G401 (cell line): ENCODE measurements at regions not wholly inside any gene's neighbourhood (a gene's known extent, or its start where the extent isn't known, plus 50 kb on each side); places are given as distances from the start of the nearest gene placed in this dataset.
"Not testable (repeated sequence)": the region's sequence is repeated elsewhere in the genome, so short reads cannot be mapped to it uniquely, and the experiment has no call there.

Source experiments
- DNase-seq: peaks from one replicate; pipeline ENCODE4 v3.0.0-alpha.2; 2015; ENCODE audit warnings: low spot score
- in situ Hi-C: cut with HindIII; loops from 2 replicates; pipeline ENCODE4 v1.10.0; 2016; ENCODE audit warnings: low sequenced_read_pairs, mixed read lengths

DNA sequence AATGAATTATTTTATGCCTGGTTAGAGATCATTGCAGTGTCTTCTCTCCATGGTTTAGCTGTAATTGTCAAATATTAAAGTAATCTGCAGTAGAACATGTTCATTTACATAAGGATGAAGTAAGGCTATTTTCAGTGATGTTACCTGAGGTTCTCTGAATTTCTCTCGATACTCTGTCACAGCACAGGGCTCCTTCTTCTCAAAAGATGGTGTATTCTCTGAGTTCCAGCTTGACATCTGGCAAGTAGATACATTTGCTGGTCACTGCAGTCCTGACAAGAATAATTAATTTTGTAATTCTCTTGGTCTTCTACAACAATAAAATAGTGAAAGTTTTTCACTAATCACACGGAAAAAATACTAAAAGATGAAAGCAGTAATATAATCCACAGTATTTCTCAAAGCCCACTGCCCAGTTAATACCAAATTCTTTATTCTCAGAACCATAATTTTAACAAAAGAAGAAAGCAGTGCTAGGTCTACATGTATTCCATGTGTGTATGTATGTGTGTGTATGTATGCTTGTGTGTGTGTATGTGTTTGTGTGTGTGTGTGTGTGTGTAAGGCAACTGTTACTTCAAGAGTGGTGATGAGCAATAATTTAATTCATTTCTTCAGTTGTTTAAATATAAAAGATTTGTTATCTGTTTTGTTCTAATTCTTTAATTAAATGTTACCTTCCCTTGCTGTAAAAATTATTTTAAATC, 1165.5 kb upstream of the SLC39A10 start:
- no peak for DNase-seq
- in situ Hi-C loops: no loop called here

DNA sequence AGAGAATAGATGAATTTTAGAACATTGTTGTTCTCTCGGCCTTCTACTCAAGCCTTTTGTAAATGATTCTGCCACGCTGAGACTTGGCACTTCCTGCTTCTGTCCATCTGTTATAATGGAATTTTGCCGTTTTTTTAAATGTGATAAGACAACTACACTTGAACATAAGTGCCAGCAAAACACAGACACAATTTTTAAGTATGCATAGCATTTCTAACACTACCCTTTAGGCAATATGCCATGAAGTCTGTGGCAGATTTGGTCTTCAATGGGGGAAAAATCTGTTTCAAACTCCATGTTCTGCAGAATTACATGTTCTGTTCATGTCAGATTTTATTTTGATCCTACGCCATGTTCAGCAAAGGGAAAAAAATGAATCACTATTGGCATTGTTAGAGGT, 1170.7 kb upstream of the SLC39A10 start:
- peak; percentile 94 for DNase-seq
- in situ Hi-C loops: no loop called here

DNA sequence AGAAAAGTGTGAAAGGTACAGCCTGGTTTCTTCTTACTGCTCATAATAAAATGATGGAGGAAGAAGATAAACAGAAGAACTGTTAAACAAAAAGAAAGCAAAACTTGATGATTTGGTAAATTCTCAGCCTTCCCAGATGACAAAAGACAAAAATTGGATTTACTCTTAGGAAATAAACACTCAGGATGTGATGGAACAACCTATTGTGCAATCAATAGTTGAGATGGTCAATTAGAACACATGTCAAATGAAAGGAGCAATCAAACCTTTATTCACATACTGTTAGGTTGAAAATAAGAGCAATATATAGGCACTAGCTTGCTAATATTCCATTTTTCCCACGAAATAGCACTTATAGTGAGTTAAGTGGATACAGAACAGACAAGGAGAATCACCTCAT, 1174.0 kb upstream of the SLC39A10 start:
- in situ Hi-C loops: no loop called here
- no peak for DNase-seq

DNA sequence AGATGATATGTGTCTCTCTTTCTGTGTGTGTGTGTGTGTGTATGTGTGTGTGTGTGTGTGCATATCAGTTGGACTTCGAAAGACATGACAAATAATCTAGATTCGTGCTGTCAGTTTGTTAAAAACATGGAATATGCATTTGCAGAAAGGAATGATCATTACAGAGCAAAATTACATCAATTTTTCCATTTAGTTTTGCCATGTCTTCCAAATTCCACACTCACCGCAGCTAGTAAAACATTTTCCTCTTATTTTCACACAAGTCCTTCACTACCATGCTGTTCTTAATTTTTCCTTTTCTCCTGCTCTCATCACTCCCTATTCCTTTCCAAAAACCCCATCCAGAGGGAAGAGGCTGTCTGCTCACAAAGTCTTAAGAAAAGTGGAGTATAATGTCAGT, 1191.4 kb upstream of the SLC39A10 start:
- in situ Hi-C loops: no loop called here
- DNase-seq: no peak

DNA sequence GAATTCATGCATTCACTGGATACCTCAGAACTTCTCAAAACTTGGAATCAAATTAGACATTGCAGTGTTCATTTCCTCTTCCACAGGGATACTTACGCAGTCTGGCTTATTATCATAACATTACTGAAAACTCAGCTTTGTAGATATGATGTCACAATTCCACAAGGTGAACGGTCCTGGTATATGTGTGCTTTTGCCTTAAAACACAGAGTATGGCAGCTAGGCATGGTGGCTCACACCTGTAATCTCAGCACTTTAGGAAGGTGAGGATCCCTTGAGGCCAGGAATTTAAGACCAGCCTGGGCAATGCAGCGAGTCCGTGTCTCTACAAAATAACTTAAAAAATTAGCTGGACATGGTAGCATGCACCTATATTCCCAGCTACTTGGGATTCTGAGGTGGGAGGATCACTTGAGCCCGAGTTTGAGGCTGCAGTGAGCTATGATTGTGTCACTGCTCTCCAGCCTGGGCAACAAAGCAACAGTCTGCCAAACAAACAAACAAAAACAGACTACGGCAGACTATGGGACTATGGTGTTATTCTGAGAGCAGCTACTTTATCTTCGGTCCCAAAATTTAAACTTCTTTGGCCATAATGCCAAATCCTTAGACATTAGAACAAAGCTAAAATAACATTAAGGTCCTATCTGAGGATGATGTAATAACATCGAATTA, 1191.9 kb upstream of the SLC39A10 start:
- in situ Hi-C loops: no loop called here
- DNase-seq: no peak

DNA sequence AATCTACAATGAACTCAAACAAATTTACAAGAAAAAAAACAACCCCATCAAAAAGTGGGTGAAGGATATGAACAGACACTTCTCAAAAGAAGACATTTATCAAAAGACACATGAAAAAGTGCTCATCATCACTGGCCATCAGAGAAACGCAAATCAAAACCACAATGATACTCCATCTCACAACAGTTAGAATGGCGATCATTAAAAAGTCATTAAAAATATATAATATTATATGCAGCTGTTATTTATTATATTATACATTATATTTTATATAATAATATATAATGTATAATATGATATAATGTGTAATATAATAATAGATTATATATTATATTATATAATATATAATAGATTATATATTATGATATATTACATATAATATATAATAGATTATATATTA, 1194.1 kb upstream of the SLC39A10 start:
- in situ Hi-C loops, DNase-seq: not testable (repeated sequence)

DNA sequence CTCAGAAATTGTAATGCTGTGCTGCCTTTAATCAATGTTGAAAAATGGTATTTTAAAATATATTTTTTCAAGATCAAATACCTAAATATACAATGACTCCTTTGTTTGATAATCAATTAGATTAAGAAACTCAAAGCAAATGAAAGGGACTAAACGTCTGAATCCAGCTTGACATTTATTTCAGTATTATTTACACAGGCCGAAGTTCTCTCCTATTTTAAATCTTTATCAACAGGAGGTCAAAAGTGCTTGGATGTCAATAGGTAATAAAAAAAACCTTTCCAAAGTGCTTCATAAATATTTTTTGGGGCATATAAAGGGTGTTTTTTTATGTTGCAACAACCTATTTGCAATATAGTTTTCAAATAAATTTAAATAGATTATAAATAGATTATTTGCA, 1201.7 kb upstream of the SLC39A10 start:
- DNase-seq: no peak

DNA sequence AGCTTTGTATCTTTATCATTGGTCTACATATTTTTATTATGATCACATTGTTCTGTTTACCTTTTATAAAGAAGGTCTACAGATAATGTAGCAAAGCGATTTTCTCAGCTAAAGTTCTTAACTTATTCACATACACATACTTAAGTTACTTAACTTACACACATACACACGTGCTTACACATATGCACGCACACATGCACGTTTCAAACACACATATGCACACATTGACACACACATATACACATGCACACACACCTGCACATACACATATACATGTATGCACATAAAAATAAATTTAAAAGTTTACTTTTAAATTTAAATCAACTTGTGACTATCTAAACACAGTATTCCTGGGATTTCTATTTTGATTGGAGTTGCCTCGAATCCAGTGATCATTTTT, 1204.5 kb upstream of the SLC39A10 start:
- in situ Hi-C loops: no loop called here
- no peak for DNase-seq

More for the DNA sequence above, 1201.7 kb upstream of the SLC39A10 start:
- in situ Hi-C loops: no loop called here

DNA sequence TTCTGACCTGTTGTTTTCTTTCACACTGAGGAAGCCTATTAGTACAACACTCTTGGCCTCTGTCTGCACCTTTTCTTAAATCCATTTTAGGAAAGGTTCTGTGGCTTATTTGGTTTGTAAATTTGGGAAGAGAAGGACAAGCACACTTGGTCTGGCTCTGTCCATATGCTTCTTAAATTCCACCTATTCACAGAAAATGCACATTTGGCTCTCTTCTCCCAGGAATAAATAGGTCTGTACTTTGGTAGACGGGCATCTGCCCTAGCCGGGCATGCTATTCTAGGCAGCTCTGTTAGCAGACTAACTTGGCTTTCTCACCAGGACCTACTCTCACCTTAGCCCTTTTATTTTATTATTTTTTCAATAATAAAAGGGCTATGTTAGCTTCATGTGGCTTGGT, 1211.8 kb upstream of the SLC39A10 start:
- in situ Hi-C loops: no loop called here
- peak; percentile 96 for DNase-seq

DNA sequence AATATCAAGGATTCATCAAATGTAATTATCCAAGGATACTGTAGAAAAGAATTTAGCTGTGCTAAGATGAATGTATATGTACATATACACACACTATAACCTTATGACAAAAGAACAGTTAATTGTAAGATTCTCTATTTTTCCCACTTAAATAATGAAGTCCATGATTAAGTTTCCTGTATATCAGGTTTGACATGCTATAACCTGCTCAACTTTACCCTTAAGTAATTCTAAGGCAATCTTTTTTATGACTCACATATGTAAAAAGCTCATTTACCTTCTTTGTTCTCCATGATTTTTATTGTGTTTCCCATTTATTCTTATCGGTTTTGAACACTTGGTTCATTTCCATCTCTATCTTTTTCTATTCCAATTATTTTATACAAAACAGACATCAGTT, 1213.1 kb upstream of the SLC39A10 start:
- in situ Hi-C loops: no loop called here

DNA sequence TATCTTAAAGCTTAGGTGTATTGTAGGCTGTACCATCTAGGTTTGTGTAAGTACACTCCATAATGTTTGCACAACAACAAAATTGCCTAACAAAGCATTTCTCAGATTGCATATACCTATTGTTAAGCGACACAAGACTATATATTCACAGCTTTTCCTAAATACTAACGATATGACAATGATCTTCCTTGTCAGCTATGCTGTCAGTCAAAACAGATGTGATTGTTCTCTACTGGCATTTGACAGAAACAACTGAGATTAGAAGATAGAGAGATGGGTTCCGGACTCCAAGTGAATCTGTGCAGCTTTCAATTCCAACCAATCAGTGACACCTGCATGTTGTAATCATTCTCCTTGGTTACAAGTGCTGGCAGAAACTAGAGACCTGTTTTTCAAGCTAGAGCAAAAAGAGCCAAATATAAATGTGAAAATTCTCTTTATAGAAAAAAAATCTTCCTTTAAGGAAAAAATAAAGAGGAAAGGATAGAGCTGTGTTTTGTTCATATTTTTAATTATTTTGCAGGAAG, 1232.3 kb upstream of the SLC39A10 start:
- in situ Hi-C loops: no loop called here
- peak; percentile 27 for DNase-seq

More for the DNA sequence above, 1213.1 kb upstream of the SLC39A10 start:
- DNase-seq: no peak

DNA sequence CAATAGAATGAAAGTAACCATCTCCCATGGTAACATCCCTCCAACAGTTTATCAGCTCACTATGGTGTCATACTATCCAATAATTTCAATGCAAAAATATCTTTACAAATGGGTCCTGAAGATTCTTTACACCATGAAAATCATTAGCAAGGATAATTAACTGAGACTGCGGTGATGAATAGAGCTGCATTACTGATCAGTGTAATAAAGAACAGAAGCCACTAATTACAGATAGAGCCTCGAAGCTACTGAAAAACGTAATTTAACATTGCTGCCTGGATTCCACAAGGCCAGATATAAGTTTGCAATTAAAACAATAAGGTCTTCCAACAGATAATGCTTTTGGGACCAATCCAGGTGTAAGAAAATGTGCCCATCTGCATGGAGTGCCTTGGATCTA, 1245.8 kb upstream of the SLC39A10 start:
- no peak for DNase-seq
- in situ Hi-C loops: no loop called here

DNA sequence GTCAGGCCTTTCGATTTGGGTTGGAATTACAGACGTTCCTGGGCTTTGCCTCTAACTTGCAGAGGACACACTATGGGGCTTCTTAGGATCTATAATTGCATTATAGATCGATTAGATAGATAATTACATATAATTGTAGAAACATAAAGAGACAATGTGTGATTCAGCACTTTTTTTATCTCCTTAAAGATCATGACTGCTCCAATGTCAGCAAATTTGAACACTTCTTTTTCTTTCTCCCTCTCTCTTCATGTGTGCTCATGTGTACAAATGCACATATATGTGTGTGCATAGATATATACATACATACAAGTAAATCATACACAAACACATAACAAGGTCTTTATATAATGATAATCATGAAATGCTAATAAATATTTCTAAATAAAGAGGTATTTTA, 1261.2 kb upstream of the SLC39A10 start:
- no peak for DNase-seq
- in situ Hi-C loops: no loop called here

DNA sequence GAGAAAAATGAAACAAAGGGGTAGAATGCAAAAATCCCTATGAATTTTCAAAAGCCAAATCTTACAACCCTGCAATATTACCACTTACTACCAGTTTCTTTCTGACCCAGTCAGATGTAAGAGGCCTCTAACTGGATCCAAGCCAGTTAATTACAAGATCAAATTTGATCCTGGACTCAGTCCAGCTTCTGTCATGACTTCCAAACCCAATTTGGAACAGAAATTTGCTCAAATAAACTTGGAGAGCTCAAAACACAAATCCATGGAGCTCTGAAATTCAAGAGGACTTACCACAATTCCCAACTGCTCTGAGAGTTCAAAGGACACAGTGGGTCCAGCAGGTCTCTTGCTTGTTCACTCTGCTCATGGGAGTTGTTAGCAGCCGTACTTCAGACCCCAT, 1271.7 kb upstream of the SLC39A10 start:
- DNase-seq: peak; percentile 58
- in situ Hi-C loops: no loop called here

DNA sequence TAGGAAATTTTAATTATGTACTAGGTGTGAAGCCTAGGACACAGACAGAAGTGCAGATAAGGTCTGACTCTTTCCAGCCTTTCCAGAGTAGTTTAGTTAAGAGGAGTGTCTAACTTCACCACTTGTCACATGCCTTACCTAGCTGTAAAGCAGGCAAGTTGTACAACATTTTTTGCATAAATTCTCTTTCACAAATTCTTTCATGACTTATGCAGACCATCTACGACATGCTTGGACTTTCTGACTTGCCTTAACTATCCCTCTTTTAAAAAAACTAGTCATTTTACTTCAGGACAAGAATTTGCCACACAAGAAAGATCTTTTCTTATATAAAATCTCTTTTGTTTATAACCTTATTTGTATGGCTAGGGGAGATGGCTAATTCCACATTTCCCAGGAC, 1273.6 kb upstream of the SLC39A10 start:
- in situ Hi-C loops: no loop called here
- no peak for DNase-seq

DNA sequence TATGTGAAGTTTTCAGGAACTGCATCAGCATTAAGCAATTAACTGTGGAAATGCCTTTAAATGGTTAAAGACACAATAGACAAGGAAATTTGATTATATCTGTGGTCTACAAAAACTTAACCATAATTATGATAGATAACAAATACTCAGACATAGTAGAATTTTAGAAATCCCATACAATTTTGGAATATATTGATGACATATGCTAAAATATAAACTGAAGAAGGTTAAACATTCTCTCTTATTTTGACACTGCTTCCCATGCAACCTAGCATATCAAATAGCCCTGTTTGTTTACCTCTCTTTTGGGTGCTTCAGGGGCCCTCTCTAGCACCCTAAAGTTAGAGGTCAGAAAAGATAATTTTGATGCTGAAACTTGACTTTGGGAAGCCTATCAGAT, 1274.8 kb upstream of the SLC39A10 start:
- DNase-seq: no peak
- in situ Hi-C loops: no loop called here

DNA sequence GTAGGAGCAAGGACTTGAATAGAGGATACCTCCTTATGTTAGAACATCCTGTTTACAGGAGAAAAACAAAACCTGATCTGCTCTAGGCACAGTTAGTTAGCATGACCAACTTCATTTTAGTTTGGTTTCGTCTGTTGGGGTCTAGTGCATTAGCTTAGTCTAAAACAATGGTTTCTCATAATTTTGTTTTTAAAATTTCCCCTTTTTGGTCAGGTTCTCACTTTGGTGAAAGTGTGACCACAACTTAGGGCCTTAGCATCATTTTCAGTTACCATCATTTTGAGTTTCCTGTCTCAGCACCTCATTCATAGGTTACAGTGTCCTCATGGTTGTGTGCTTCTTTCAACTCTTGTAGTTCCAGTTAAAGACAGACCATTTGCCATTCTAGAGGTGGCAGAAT, 1277.0 kb upstream of the SLC39A10 start:
- in situ Hi-C loops: no loop called here

DNA sequence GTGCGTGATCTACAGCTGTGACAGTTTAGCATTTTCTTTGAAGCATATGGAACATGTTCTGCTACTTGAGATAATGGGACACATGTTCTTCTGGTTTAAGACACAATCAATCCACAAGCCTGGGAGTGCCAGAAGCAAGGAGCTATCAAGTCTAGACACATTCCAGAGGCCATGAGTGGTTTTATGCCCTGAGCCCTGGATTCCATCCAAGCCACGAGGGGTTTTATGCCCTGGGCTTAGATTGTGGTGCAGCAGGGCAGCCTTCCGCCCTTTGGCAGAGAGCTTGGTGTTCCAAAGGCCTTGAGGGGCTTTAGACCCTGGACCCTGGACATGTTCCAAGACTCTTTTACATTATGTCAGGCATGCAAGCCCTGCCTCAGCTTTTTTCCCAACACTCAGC, 1289.6 kb upstream of the SLC39A10 start:
- in situ Hi-C loops, DNase-seq: not testable (repeated sequence)

More for the DNA sequence above, 1277.0 kb upstream of the SLC39A10 start:
- no peak for DNase-seq

DNA sequence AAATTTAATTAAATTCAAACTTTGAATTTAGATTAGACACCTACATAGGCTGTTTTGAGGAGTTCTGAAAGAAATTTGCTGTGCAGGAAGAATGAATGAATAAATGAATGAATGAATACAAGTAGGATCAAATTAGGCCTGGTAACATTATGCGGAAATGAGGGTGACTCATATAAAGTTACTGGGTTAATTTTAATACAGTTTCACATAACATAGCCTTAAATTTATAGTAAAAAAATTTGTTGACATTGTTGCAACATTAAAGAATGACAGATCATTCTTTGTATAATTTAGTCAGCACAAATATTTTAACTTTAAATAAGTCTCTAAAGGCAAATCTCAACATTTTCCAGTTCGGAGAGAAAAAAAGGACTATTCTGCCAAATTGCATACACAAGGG, 1293.1 kb upstream of the SLC39A10 start:
- DNase-seq: no peak
- in situ Hi-C loops: no loop called here

DNA sequence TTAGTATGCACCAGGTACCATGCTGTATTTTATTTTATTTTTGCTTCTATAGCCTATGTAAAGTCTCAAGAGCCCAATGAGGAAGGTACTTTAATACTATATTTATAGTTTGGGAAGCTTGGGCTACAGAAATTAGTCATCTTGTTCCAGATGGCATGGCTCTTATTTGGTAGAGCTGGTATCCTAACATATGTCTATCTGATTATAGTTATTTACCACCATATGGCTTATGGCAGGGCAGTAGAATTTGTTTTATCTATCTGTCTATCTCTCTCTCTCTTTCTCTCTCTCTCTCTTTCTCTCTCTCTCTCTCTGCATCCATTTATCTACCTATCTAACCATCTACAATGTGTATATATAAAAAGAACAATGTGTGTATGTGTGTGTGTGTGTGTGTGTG, 1293.7 kb upstream of the SLC39A10 start:
- DNase-seq: peak; percentile 73
- in situ Hi-C loops: no loop called here

DNA sequence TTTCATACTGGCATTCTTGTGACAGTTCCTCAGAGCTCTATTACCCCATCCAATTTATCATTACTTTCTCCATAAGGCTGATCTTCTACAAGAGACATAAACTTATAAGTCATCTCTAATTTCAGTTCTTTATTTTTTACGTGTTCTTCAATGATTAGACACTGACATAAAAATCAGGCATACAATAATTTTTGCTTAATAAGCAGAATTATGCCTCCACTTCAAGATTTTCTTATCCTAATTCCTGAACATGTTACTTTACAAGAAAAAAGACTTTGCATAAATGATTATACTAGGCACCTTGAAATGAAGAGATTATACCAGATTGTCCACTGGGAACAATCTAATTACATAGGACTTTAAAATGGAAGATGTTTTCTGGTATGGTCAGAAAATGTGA, 1304.5 kb upstream of the SLC39A10 start:
- no peak for DNase-seq
- in situ Hi-C loops: no loop called here
